ENCODE measurements at regions not wholly inside any gene's neighbourhood (a gene's known extent, or its start where the extent isn't known, plus 50 kb on each side); places are given as distances from the start of the nearest gene placed in this dataset.
"Not testable (repeated sequence)": the region's sequence is repeated elsewhere in the genome, so short reads cannot be mapped to it uniquely, and the experiment has no call there.

DNA sequence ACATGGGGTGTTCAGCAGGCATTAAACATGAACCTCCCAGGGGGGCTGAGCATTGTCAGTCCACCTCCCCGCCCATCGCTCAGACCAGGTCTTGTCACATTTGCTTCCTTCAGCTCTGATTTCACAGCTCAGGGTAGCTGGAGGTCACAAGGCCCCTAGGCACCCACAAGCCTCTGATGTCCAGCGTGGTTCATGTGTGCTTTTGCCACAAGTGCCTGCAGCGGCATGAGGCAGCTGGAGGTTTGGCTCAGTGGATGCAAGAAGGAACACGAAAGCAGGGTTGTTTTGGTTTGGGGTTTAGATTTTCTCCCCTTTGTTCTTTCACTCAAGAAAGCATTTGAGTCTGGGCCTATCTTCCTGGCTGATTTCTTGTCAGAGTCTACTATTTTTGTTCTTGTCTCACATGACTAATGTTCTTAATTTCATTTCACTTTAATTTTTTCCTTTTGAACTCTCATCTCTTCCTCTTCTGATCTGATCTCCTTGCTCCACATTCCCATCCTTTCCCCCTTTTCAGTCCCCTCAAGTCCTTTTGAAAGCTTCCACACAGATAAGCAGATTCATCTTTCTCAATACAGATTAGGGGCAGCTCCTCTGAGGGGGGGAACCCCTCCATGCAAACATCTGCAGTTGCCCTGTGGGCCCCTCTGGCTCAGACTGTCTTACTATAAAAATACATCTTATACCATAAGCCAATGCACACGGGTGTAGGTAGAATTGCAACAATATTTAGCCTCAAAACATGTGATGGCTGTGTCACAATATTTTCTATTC, 68.1 kb upstream of the CEP85L start:
- no peaks in the 10 kb centered on the region for H3K36me3 ChIP-seq (ENCODE audit: insufficient read depth)
- H3K27me3 ChIP-seq (ENCODE audit: insufficient read depth, low read depth) = no peaks in the 10 kb centered on the region
- H3K9ac ChIP-seq = no peak overlapping the region
- no peak for TF ChIP-seq CTCF (conservative IDR thresholded peaks at IDR 0.05; ENCODE audit: low read depth, low read length)
- no peak overlapping the region for H3K4me2 ChIP-seq
- H3K4me1 ChIP-seq (ENCODE audit: low read depth, poor library complexity, severe bottlenecking) = no peaks in the 10 kb centered on the region
- no peaks in the 10 kb centered on the region for H3K79me2 ChIP-seq (ENCODE audit: insufficient read depth, low read depth)
- H3K4me3 ChIP-seq (IDR thresholded peaks at IDR 0.05; ENCODE audit: insufficient read depth, low read depth, low read length) = no peak overlapping the region
- no peaks in the 10 kb centered on the region for H4K20me1 ChIP-seq (ENCODE audit: insufficient read depth)
- no peak overlapping the region for H3K27ac ChIP-seq
- no peak overlapping the region for H2AFZ ChIP-seq (ENCODE audit: low read depth)

- H3K79me2 ChIP-seq (ENCODE audit: insufficient read depth, low read depth) = no peaks in the 10 kb centered on the region
- no peaks in the 10 kb centered on the region for H3K4me1 ChIP-seq (ENCODE audit: low read depth, poor library complexity, severe bottlenecking)
- no peak for TF ChIP-seq CTCF (conservative IDR thresholded peaks at IDR 0.05; ENCODE audit: low read depth, low read length)
- no peaks in the 10 kb centered on the region for H3K36me3 ChIP-seq (ENCODE audit: insufficient read depth)
- H3K27ac ChIP-seq = no peak overlapping the region
- no peaks in the 10 kb centered on the region for H4K20me1 ChIP-seq (ENCODE audit: insufficient read depth)
- no peak overlapping the region for H3K4me3 ChIP-seq (IDR thresholded peaks at IDR 0.05; ENCODE audit: insufficient read depth, low read depth, low read length)
- H2AFZ ChIP-seq (ENCODE audit: low read depth) = no peak overlapping the region
- H3K27me3 ChIP-seq (ENCODE audit: insufficient read depth, low read depth) = no peaks in the 10 kb centered on the region
- no peak overlapping the region for H3K4me2 ChIP-seq
- H3K9ac ChIP-seq = no peak overlapping the region
Measured at GRCh38 chr6:118718903-118719302, 67.5 kb upstream of the CEP85L start.

DNA sequence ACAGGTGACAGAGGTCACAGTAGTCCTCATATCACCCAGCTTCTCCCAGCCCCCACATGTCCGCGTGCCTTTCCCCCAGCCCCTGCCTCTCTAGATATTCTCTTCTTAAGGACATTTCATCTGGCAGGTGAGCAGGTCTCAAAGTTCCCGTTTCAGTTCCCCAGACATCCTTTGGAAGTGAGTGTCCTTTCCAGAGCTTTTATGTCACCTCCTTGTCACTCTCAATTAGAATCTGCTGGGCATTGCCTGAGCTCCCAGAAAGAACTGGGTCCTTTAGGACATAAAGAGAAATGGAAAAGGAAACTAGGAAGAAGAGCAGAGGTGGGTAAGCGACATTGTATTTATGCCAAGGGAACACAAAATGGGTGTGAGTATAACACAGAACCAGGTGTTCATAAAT, 66.9 kb upstream of the CEP85L start:
- Histone ChIP-seq H3K4me2 (no peak overlapping the region), H3K27me3 (ENCODE audit: insufficient read depth, low read depth) (no peaks in the 10 kb centered on the region), H3K4me3 (IDR thresholded peaks at IDR 0.05; ENCODE audit: insufficient read depth, low read depth, low read length) (no peak overlapping the region), H3K9ac (no peak overlapping the region), H3K4me1 (ENCODE audit: low read depth, poor library complexity, severe bottlenecking) (no peaks in the 10 kb centered on the region), H3K79me2 (ENCODE audit: insufficient read depth, low read depth) (no peaks in the 10 kb centered on the region), H3K27ac (no peak overlapping the region), H4K20me1 (ENCODE audit: insufficient read depth) (no peaks in the 10 kb centered on the region), H2AFZ (ENCODE audit: low read depth) (no peak overlapping the region), H3K36me3 (ENCODE audit: insufficient read depth) (no peaks in the 10 kb centered on the region)
- TF ChIP-seq CTCF (conservative IDR thresholded peaks at IDR 0.05; ENCODE audit: low read depth, low read length) = no peak

- Histone ChIP-seq H3K79me2 (ENCODE audit: insufficient read depth, low read depth) (no peaks in the 10 kb centered on the region), H3K9ac (no peak overlapping the region), H3K4me2 (no peak overlapping the region), H3K4me1 (ENCODE audit: low read depth, poor library complexity, severe bottlenecking) (no peaks in the 10 kb centered on the region), H2AFZ (ENCODE audit: low read depth) (no peak overlapping the region), H3K36me3 (ENCODE audit: insufficient read depth) (no peaks in the 10 kb centered on the region), H3K27me3 (ENCODE audit: insufficient read depth, low read depth) (no peaks in the 10 kb centered on the region), H3K27ac (no peak overlapping the region), H3K4me3 (IDR thresholded peaks at IDR 0.05; ENCODE audit: insufficient read depth, low read depth, low read length) (no peak overlapping the region), H4K20me1 (ENCODE audit: insufficient read depth) (no peaks in the 10 kb centered on the region)
- TF ChIP-seq CTCF (conservative IDR thresholded peaks at IDR 0.05; ENCODE audit: low read depth, low read length) = no peak
Measured at GRCh38 chr6:118717106-118717505, 65.7 kb upstream of the CEP85L start.

DNA sequence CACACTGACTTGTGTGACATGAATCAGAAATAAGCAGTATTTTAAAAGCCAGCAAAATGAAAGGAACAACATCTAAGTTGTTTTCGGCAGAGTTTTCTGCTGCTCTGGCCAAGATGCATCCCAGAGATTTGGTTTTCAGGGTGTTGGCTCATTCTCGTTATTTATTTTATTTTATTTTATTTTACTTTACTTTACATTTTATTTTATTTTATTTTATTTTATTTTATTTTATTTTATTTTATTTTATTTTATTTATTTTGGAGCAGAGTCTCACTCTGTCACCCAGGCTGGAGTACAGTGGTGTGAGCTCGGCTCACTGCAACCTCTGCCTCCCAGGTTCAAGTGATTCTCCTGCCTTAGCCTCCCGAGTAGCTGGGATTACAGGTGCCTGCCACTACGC, 64.5 kb upstream of the CEP85L start:
- not testable (repeated sequence) for H4K20me1 ChIP-seq (ENCODE audit: insufficient read depth); H3K4me2 ChIP-seq; H3K27me3 ChIP-seq (ENCODE audit: insufficient read depth, low read depth); H2AFZ ChIP-seq (ENCODE audit: low read depth); H3K36me3 ChIP-seq (ENCODE audit: insufficient read depth); H3K4me1 ChIP-seq (ENCODE audit: low read depth, poor library complexity, severe bottlenecking); H3K27ac ChIP-seq; H3K4me3 ChIP-seq (IDR thresholded peaks at IDR 0.05; ENCODE audit: insufficient read depth, low read depth, low read length); H3K9ac ChIP-seq; H3K79me2 ChIP-seq (ENCODE audit: insufficient read depth, low read depth)

All from KMS-11 (cell line).